H1 (cell line): ENCODE measurements at regions not wholly inside any gene's neighbourhood (a gene's known extent, or its start where the extent isn't known, plus 50 kb on each side); places are given as distances from the start of the nearest gene placed in this dataset.
"Not testable (repeated sequence)": the region's sequence is repeated elsewhere in the genome, so short reads cannot be mapped to it uniquely, and the experiment has no call there.

Source experiments
- EP300 ChIP-seq, 2 experiments: IDR thresholded peaks; 1 replicate in 1 of 2; 2 replicates in 1 of 2; pipeline ENCODE4 v1.6.1; 2011 to 2012; ENCODE audit warnings: low read depth in 2 of 2, low read length in 2 of 2, mild to moderate bottlenecking in 2 of 2, borderline replicate concordance in 1 of 2, inconsistent platforms in 1 of 2, moderate library complexity in 1 of 2
- PHF8 ChIP-seq: fragments of 200-600 bp; sonication (generic); conservative IDR thresholded peaks from 2 replicates; pipeline ENCODE4 v1.7.1; 2012; ENCODE audit warnings: low read depth, mild to moderate bottlenecking, inconsistent platforms, low read length, moderate library complexity
- POLR2A ChIP-seq, 2 experiments: IDR thresholded peaks; 1 replicate in 1 of 2; 2 replicates in 1 of 2; pipeline ENCODE4 v1.6.1; 2011; ENCODE audit warnings: low read depth in 2 of 2, low read length in 2 of 2, mild to moderate bottlenecking in 2 of 2; ENCODE audit errors: control extremely low read depth in 1 of 2
- RNF2 ChIP-seq: fragments of 200-900, 300-1000 bp; sonication (generic); IDR thresholded peaks from 2 replicates; pipeline ENCODE4 v1.7.1; 2016; ENCODE audit warnings: borderline replicate concordance, low read depth, mild to moderate bottlenecking, antibody characterized with exemption, low read length; ENCODE audit not compliant: poor library complexity, severe bottlenecking; ENCODE audit errors: missing control alignments
- RXRA ChIP-seq: IDR thresholded peaks from 2 replicates; pipeline ENCODE4 v1.6.1; 2011; ENCODE audit warnings: low read depth, mild to moderate bottlenecking, low read length, moderate library complexity; ENCODE audit not compliant: insufficient read depth
- SP1 ChIP-seq: IDR thresholded peaks from 2 replicates; pipeline ENCODE4 v1.6.1; 2011; ENCODE audit warnings: low read depth, low read length
- TF ChIP-seq, protein P1 (sequence below): IDR thresholded peaks from 2 replicates; pipeline ENCODE4 v1.6.1; 2012; ENCODE audit warnings: inconsistent platforms
- TF ChIP-seq, protein P2 (sequence below), 3 experiments: IDR thresholded peaks; 1 replicate in 2 of 3; 2 replicates in 1 of 3; pipeline versions ENCODE4 v1.5.1 to v1.6.1; 2011; ENCODE audit warnings: low read length in 3 of 3, mild to moderate bottlenecking in 3 of 3, inconsistent platforms in 2 of 3, low read depth in 1 of 3, moderate library complexity in 1 of 3; ENCODE audit not compliant: insufficient read depth in 1 of 3; ENCODE audit errors: control extremely low read depth in 1 of 3

DNA sequence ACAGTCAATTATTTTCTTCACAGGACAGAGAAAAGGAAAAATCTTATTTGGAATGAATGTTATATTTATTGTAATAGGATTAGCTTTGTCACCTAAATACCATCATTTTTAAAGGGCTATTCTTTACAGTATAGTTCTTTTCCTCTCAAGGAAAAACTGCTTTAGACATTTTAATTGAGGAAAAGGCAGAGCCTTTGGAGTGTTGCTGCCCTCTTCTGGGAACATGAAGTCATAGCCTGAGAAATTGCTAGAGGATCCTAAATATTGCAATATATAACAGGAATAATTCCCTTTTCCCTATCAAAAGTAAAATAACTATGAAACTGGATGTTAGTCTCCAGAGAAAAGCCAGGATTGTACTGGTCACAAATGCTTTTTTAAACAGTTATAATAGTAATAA, 81.8 kb upstream of the NOTCH2NLA start:
- TF ChIP-seq, protein P1, sequence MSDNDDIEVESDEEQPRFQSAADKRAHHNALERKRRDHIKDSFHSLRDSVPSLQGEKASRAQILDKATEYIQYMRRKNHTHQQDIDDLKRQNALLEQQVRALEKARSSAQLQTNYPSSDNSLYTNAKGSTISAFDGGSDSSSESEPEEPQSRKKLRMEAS = not testable (repeated sequence)
- TF ChIP-seq EP300 (IDR thresholded peaks at IDR 0.05; ENCODE audit: borderline replicate concordance in 1 of 2, low read depth in 2 of 2, low read length in 2 of 2); PHF8; RNF2; POLR2A (IDR thresholded peaks at IDR 0.05; ENCODE audit: control extremely low read depth in 1 of 2, low read depth in 2 of 2, low read length in 2 of 2); RXRA; SP1: not testable (repeated sequence)
- TF ChIP-seq, protein P2, sequence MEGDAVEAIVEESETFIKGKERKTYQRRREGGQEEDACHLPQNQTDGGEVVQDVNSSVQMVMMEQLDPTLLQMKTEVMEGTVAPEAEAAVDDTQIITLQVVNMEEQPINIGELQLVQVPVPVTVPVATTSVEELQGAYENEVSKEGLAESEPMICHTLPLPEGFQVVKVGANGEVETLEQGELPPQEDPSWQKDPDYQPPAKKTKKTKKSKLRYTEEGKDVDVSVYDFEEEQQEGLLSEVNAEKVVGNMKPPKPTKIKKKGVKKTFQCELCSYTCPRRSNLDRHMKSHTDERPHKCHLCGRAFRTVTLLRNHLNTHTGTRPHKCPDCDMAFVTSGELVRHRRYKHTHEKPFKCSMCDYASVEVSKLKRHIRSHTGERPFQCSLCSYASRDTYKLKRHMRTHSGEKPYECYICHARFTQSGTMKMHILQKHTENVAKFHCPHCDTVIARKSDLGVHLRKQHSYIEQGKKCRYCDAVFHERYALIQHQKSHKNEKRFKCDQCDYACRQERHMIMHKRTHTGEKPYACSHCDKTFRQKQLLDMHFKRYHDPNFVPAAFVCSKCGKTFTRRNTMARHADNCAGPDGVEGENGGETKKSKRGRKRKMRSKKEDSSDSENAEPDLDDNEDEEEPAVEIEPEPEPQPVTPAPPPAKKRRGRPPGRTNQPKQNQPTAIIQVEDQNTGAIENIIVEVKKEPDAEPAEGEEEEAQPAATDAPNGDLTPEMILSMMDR (IDR thresholded peaks at IDR 0.05; ENCODE audit: control extremely low read depth in 1 of 3, insufficient read depth in 1 of 3, low read depth in 1 of 3, low read length in 3 of 3) = not testable (repeated sequence)
